C4-2B (cell line): ENCODE measurements at regions not wholly inside any gene's neighbourhood (a gene's known extent, or its start where the extent isn't known, plus 50 kb on each side); places are given as distances from the start of the nearest gene placed in this dataset.

Experiments used
- ZFX ChIP-seq: fragments of 450-650 bp; IDR thresholded peaks from 2 replicates; pipeline ENCODE4 v1.6.1; 2017
- TF ChIP-seq, protein P1 (sequence below): fragments of 450-650 bp; conservative IDR thresholded peaks from 2 replicates; pipeline ENCODE4 v1.5.1; 2017; ENCODE audit warnings: mild to moderate bottlenecking

DNA sequence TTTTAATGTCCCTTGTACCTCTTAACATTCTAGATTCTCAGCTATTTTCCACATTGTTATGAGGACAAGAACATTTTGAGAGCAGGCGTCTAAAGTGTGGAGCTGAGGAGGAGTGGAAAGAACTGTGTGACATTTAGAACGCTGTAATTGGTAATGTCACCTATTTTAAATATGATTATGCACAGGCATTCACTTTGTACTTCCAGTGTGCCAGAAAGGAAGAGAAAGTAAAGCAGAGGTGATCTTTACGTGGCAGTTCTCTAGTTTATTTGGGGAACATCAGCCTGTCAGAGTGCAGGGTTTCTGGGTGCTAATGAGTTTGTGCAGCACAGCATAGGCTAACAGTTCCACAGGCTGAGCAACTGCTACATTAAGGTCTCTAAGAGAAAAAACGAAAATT, 498.4 kb upstream of the POM121L12 start:
- TF ChIP-seq, protein P1, sequence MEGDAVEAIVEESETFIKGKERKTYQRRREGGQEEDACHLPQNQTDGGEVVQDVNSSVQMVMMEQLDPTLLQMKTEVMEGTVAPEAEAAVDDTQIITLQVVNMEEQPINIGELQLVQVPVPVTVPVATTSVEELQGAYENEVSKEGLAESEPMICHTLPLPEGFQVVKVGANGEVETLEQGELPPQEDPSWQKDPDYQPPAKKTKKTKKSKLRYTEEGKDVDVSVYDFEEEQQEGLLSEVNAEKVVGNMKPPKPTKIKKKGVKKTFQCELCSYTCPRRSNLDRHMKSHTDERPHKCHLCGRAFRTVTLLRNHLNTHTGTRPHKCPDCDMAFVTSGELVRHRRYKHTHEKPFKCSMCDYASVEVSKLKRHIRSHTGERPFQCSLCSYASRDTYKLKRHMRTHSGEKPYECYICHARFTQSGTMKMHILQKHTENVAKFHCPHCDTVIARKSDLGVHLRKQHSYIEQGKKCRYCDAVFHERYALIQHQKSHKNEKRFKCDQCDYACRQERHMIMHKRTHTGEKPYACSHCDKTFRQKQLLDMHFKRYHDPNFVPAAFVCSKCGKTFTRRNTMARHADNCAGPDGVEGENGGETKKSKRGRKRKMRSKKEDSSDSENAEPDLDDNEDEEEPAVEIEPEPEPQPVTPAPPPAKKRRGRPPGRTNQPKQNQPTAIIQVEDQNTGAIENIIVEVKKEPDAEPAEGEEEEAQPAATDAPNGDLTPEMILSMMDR, result no peak
- no peak for TF ChIP-seq ZFX
